ENCODE measurements at regions not wholly inside any gene's neighbourhood (a gene's known extent, or its start where the extent isn't known, plus 50 kb on each side); places are given as distances from the start of the nearest gene placed in this dataset.

- DNase-seq (ENCODE audit: low read depth in 4 of 4, low spot score in 2 of 4): no peak
These were observed 501.9 kb downstream of the INHBA start for GRCh38 chr7:41201021-41201420.

GRCh38 chr7:41199136-41199535 is 503.8 kb downstream of the INHBA start:
- DNase-seq (ENCODE audit: low read depth in 4 of 4, low spot score in 2 of 4): no peak

- no peak for DNase-seq (ENCODE audit: low read depth in 4 of 4, low spot score in 2 of 4)
These were observed 504.4 kb downstream of the INHBA start for GRCh38 chr7:41198502-41198901.

GRCh38 chr7:41197769-41198168 is 505.1 kb downstream of the INHBA start:
- DNase-seq (ENCODE audit: low read depth in 4 of 4, low spot score in 2 of 4): no peak

- no peak for DNase-seq (ENCODE audit: low read depth in 4 of 4, low spot score in 2 of 4)
These were observed 509.1 kb downstream of the INHBA start for GRCh38 chr7:41193738-41194282.

- no peak for DNase-seq (ENCODE audit: low read depth in 4 of 4, low spot score in 2 of 4)
These were observed 512.3 kb downstream of the INHBA start for GRCh38 chr7:41190581-41190980.

GRCh38 chr7:41189866-41190265 is 513.0 kb downstream of the INHBA start:
- DNase-seq (ENCODE audit: low read depth in 4 of 4, low spot score in 2 of 4): no peak

- peak in 3 of 4 donors; percentile 37 to 63 (median 38) for DNase-seq (ENCODE audit: low read depth in 4 of 4, low spot score in 2 of 4)
These were observed 514.4 kb downstream of the INHBA start for GRCh38 chr7:41188163-41189130.

GRCh38 chr7:41187322-41187721 is 515.6 kb downstream of the INHBA start:
- no peak for DNase-seq (ENCODE audit: low read depth in 4 of 4, low spot score in 2 of 4)

- DNase-seq (ENCODE audit: low read depth in 4 of 4, low spot score in 2 of 4): no peak
These were observed 517.0 kb downstream of the INHBA start for GRCh38 chr7:41185851-41186250.

GRCh38 chr7:41183741-41184140 is 519.1 kb downstream of the INHBA start:
- no peak for DNase-seq (ENCODE audit: low read depth in 4 of 4, low spot score in 2 of 4)

GRCh38 chr7:41182782-41183181 is 520.1 kb downstream of the INHBA start:
- no peak for DNase-seq (ENCODE audit: low read depth in 4 of 4, low spot score in 2 of 4)

- no peak for DNase-seq (ENCODE audit: low read depth in 4 of 4, low spot score in 2 of 4)
These were observed 527.5 kb downstream of the INHBA start for GRCh38 chr7:41175435-41175834.

- no peak for DNase-seq (ENCODE audit: low read depth in 4 of 4, low spot score in 2 of 4)
These were observed 528.4 kb downstream of the INHBA start for GRCh38 chr7:41174521-41174920.

GRCh38 chr7:41170466-41170865 is 532.4 kb downstream of the INHBA start:
- DNase-seq (ENCODE audit: low read depth in 4 of 4, low spot score in 2 of 4): no peak

- DNase-seq (ENCODE audit: low read depth in 4 of 4, low spot score in 2 of 4): no peak
These were observed 533.6 kb downstream of the INHBA start for GRCh38 chr7:41169317-41169716.

- no peak for DNase-seq (ENCODE audit: low read depth in 4 of 4, low spot score in 2 of 4)
These were observed 535.1 kb downstream of the INHBA start for GRCh38 chr7:41167836-41168235.

- no peak for DNase-seq (ENCODE audit: low read depth in 4 of 4, low spot score in 2 of 4)
These were observed 538.5 kb downstream of the INHBA start for GRCh38 chr7:41164440-41164839.

GRCh38 chr7:41163991-41164390 is 538.9 kb downstream of the INHBA start:
- DNase-seq (ENCODE audit: low read depth in 4 of 4, low spot score in 2 of 4): no peak

GRCh38 chr7:41162612-41163011 is 540.3 kb downstream of the INHBA start:
- DNase-seq (ENCODE audit: low read depth in 4 of 4, low spot score in 2 of 4): no peak

GRCh38 chr7:41161041-41161587 is 541.8 kb downstream of the INHBA start:
- no peak for DNase-seq (ENCODE audit: low read depth in 4 of 4, low spot score in 2 of 4)

GRCh38 chr7:41156268-41156667 is 546.6 kb downstream of the INHBA start:
- DNase-seq (ENCODE audit: low read depth in 4 of 4, low spot score in 2 of 4): no peak
